NT2/D1 (cell line): ENCODE measurements at regions not wholly inside any gene's neighbourhood (a gene's known extent, or its start where the extent isn't known, plus 50 kb on each side); places are given as distances from the start of the nearest gene placed in this dataset.

Experiments
- SUZ12 ChIP-seq: IDR thresholded peaks from 2 replicates; pipeline ENCODE4 v1.6.1; 2011; ENCODE audit not compliant: insufficient read length, insufficient read depth; ENCODE audit errors: extremely low read depth
- YY1 ChIP-seq: IDR thresholded peaks from 2 replicates; pipeline ENCODE4 v1.6.1; 2011; ENCODE audit not compliant: insufficient read length, insufficient read depth
- ZNF274 ChIP-seq: IDR thresholded peaks from 2 replicates; pipeline ENCODE4 v1.6.1; 2011; ENCODE audit warnings: mild to moderate bottlenecking, low read depth, low read length

DNA sequence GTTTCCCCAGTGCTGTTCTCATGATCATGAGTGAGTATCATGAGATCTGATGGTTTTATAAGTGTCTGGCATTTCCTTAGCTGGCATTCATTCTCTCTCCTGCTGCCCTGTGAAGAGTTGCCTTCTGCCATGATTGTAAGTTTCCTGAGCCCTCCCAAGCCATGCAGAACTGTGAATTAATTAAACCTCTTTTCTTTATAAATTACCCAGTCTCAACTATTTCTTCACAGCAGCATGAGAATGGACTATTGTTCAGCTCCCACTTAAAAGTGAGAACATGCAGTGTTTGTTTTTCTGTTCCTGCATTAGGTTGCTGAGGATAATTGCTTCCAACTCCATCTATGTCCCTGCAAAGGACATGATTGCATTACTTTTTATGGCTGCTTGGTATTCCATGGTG, 311.7 kb upstream of the CTSO start:
- TF ChIP-seq ZNF274 (no peak), SUZ12 (no peak), YY1 (no peak)
